ENCODE measurements at regions not wholly inside any gene's neighbourhood (a gene's known extent, or its start where the extent isn't known, plus 50 kb on each side); places are given as distances from the start of the nearest gene placed in this dataset.
"Not testable (repeated sequence)": the region's sequence is repeated elsewhere in the genome, so short reads cannot be mapped to it uniquely, and the experiment has no call there.

GRCh38 chr16:5922686-5923085, 825.1 kb upstream of the EEF2KMT start:
- no peaks in the 10 kb centered on the region for H3K4me1 Mint-ChIP-seq (ENCODE audit: low read depth)
- H3K36me3 Mint-ChIP-seq (ENCODE audit: low read depth), result no peaks in the 10 kb centered on the region
- no peak for DNase-seq (ENCODE audit: low spot score)
- peaks cover 46% of the 10 kb centered on the region for H3K9me3 Mint-ChIP-seq (ENCODE audit: low read depth)
- no peak overlapping the region for H3K4me3 Mint-ChIP-seq (ENCODE audit: unreplicated experiment)
- H3K27ac Mint-ChIP-seq (ENCODE audit: unreplicated experiment), result no peak overlapping the region
- no peaks in the 10 kb centered on the region for H3K27me3 Mint-ChIP-seq (ENCODE audit: low read depth)
- TF ChIP-seq CTCF (IDR thresholded peaks at IDR 0.05), result no peak

- Mint-ChIP-seq H3K36me3 (ENCODE audit: low read depth) (no peaks in the 10 kb centered on the region), H3K4me1 (ENCODE audit: low read depth) (no peaks in the 10 kb centered on the region), H3K4me3 (ENCODE audit: unreplicated experiment) (no peak overlapping the region), H3K27me3 (ENCODE audit: low read depth) (no peaks in the 10 kb centered on the region), H3K9me3 (ENCODE audit: low read depth) (peaks cover 46% of the 10 kb centered on the region), H3K27ac (ENCODE audit: unreplicated experiment) (no peak overlapping the region)
- no peak for DNase-seq (ENCODE audit: low spot score)
- no peak for TF ChIP-seq CTCF (IDR thresholded peaks at IDR 0.05)
These were observed 821.1 kb upstream of the EEF2KMT start for GRCh38 chr16:5918567-5919130.

GRCh38 chr16:5917436-5918195, 820.0 kb upstream of the EEF2KMT start:
- H3K27me3 Mint-ChIP-seq (ENCODE audit: low read depth), result no peaks in the 10 kb centered on the region
- DNase-seq (ENCODE audit: low spot score), result no peak
- H3K9me3 Mint-ChIP-seq (ENCODE audit: low read depth), result peaks cover 51% of the 10 kb centered on the region
- H3K4me3 Mint-ChIP-seq (ENCODE audit: unreplicated experiment), result no peak overlapping the region
- H3K36me3 Mint-ChIP-seq (ENCODE audit: low read depth), result no peaks in the 10 kb centered on the region
- TF ChIP-seq CTCF (IDR thresholded peaks at IDR 0.05), result no peak
- no peak overlapping the region for H3K27ac Mint-ChIP-seq (ENCODE audit: unreplicated experiment)
- H3K4me1 Mint-ChIP-seq (ENCODE audit: low read depth), result no peaks in the 10 kb centered on the region

- H3K36me3 Mint-ChIP-seq (ENCODE audit: low read depth), result no peaks in the 10 kb centered on the region
- no peak overlapping the region for H3K27ac Mint-ChIP-seq (ENCODE audit: unreplicated experiment)
- TF ChIP-seq CTCF (IDR thresholded peaks at IDR 0.05), result no peak
- no peaks in the 10 kb centered on the region for H3K27me3 Mint-ChIP-seq (ENCODE audit: low read depth)
- no peaks in the 10 kb centered on the region for H3K4me1 Mint-ChIP-seq (ENCODE audit: low read depth)
- H3K9me3 Mint-ChIP-seq (ENCODE audit: low read depth), result peaks cover 52% of the 10 kb centered on the region
- no peak overlapping the region for H3K4me3 Mint-ChIP-seq (ENCODE audit: unreplicated experiment)
- DNase-seq (ENCODE audit: low spot score), result no peak
These were observed 819.2 kb upstream of the EEF2KMT start for GRCh38 chr16:5916711-5917191.

GRCh38 chr16:5911241-5911640, 813.6 kb upstream of the EEF2KMT start:
- Mint-ChIP-seq H3K27me3 (ENCODE audit: low read depth) (no peaks in the 10 kb centered on the region), H3K36me3 (ENCODE audit: low read depth) (no peaks in the 10 kb centered on the region), H3K27ac (ENCODE audit: unreplicated experiment) (no peak overlapping the region), H3K9me3 (ENCODE audit: low read depth) (peaks cover 54% of the 10 kb centered on the region), H3K4me3 (ENCODE audit: unreplicated experiment) (no peak overlapping the region), H3K4me1 (ENCODE audit: low read depth) (no peaks in the 10 kb centered on the region)
- no peak for TF ChIP-seq CTCF (IDR thresholded peaks at IDR 0.05)
- no peak for DNase-seq (ENCODE audit: low spot score)

- H3K36me3 Mint-ChIP-seq (ENCODE audit: low read depth); H3K4me1 Mint-ChIP-seq (ENCODE audit: low read depth); DNase-seq (ENCODE audit: low spot score); H3K27ac Mint-ChIP-seq (ENCODE audit: unreplicated experiment); H3K4me3 Mint-ChIP-seq (ENCODE audit: unreplicated experiment); H3K27me3 Mint-ChIP-seq (ENCODE audit: low read depth): not testable (repeated sequence)
- H3K9me3 Mint-ChIP-seq (ENCODE audit: low read depth), result peaks cover 52% of the 10 kb centered on the region
These were observed 812.0 kb upstream of the EEF2KMT start for GRCh38 chr16:5909556-5909955.

Data from chondrocyte (in vitro differentiated cells).